ENCODE measurements at regions not wholly inside any gene's neighbourhood (a gene's known extent, or its start where the extent isn't known, plus 50 kb on each side); places are given as distances from the start of the nearest gene placed in this dataset.

DNA sequence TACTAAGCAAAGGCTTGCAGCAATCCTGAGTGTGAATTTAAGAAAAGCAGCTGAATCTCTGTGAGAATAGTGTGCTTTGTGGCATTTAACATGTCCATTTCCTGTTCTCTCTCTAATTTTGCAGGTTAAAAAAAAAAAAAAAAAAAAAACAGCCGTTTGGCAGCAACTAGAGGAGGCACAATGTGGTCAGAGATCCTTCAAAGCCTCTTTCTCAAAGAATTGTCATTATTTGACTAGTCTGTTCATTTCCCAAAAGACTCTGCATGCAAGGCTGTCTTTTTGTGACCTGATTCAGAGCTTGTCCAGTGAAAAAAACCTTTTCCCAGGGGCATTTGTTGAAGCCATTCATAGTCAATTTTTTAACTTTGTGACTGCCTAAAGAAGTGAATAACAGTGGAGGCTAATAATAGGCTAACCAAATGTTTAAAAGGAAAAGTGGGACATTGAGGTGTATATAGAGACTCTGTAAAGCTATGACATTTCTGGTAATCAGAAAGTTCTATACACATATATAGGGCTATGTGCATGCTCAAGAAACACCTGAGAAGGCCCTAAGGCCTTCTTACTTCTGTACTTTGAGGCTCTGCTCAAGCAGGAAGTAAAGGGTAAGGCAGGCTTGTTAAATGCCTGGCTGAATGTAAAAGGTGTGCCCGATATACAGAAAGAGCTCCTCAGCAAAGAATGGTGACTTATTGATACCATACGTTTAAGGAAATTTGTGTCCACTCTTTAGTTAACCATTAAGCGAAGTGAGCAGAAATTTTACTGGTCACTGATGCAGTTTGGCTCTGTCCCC, 289.6 kb upstream of the RAB6C start:
- no peak for DNase-seq (ENCODE audit: low read depth)
- H3K4me3 ChIP-seq (ENCODE audit: low read length), result no peak overlapping the region
- TF ChIP-seq, protein P1, sequence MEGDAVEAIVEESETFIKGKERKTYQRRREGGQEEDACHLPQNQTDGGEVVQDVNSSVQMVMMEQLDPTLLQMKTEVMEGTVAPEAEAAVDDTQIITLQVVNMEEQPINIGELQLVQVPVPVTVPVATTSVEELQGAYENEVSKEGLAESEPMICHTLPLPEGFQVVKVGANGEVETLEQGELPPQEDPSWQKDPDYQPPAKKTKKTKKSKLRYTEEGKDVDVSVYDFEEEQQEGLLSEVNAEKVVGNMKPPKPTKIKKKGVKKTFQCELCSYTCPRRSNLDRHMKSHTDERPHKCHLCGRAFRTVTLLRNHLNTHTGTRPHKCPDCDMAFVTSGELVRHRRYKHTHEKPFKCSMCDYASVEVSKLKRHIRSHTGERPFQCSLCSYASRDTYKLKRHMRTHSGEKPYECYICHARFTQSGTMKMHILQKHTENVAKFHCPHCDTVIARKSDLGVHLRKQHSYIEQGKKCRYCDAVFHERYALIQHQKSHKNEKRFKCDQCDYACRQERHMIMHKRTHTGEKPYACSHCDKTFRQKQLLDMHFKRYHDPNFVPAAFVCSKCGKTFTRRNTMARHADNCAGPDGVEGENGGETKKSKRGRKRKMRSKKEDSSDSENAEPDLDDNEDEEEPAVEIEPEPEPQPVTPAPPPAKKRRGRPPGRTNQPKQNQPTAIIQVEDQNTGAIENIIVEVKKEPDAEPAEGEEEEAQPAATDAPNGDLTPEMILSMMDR (conservative IDR thresholded peaks at IDR 0.05; ENCODE audit: low read depth, low read length), result no peak

DNA sequence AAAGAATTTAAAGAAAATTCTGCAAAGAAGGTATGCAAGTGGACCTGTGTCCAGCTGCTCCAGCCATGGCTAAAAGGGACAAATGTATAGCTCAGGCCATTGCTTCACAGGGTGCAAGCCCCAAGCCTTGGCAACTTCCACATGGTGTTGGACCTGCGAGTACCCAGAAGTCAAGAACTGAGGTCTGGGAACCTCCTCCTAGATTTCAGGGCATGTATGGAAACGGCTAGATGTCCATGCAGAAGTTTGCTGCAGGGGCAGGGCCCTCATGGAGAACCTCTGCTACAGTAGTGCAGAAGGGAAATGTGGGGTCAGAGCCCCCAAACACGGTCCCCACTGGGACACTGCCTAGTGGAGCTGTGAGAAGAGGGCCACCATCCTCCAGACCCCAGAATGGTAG, 284.0 kb upstream of the RAB6C start:
- TF ChIP-seq, protein P1 (conservative IDR thresholded peaks at IDR 0.05; ENCODE audit: low read depth, low read length), result no peak
- H3K4me3 ChIP-seq (ENCODE audit: low read length), result no peak overlapping the region
- no peak for DNase-seq (ENCODE audit: low read depth)

DNA sequence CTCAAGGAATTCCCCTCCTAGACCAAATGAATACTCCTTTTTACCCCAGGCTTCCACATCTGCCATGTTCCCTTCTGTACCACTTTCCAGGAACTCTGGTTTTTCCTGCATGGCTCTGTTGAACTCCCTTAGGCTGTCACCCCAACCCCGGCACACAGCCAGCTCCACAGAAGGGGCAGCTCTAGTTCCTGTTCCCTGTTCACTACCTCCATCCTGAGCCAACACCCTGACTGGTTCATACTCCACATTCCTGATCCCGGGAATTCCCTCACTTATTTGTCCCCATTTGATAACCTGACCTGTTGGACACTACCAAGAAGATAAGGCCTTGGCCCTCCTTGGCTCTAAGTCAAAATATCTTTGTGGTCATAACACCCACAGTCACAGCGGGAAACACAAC, 280.9 kb upstream of the RAB6C start:
- H3K4me3 ChIP-seq (ENCODE audit: low read length), result no peak overlapping the region
- TF ChIP-seq, protein P1 (conservative IDR thresholded peaks at IDR 0.05; ENCODE audit: low read depth, low read length), result no peak
- no peak for DNase-seq (ENCODE audit: low read depth)

DNA sequence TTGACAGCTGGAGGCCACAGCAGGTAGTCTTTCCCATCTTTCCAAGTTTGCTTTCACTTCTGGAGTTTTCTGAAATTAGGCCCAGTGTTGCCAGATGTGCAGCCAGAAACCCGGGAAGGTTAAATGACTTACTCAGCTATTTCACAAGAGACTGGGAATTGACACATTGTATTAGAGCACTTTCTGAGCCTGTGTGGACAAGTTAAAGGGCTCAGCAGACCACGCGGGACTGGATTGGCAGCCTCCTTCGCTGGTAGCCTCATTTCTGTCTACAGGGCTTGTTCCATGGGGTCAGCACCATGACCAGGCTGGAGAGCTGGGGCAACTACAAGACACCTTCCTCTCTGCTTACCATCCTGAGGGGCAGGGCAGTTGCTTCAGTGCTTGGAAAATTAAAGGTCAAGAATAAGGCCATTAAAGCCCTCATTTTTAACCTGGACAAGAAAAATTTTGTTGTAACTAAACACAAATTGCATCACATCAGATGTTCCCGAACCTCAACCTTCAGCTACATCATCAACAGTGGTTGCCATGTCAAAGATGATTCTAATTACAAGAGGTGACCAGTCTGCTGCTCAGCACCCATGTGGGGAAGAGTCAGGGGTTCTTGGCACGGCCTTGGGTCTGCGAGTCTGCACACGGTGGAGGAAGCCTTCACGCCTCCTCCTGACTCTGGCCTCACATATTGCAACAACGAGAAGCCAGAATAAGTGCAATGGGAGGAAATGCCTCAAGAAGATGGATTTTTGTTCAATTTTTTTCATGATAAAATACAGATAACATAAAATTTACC, 279.5 kb upstream of the RAB6C start:
- DNase-seq (ENCODE audit: low read depth), result no peak
- H3K4me3 ChIP-seq (ENCODE audit: low read length), result no peak overlapping the region
- TF ChIP-seq, protein P1 (conservative IDR thresholded peaks at IDR 0.05; ENCODE audit: low read depth, low read length), result no peak

DNA sequence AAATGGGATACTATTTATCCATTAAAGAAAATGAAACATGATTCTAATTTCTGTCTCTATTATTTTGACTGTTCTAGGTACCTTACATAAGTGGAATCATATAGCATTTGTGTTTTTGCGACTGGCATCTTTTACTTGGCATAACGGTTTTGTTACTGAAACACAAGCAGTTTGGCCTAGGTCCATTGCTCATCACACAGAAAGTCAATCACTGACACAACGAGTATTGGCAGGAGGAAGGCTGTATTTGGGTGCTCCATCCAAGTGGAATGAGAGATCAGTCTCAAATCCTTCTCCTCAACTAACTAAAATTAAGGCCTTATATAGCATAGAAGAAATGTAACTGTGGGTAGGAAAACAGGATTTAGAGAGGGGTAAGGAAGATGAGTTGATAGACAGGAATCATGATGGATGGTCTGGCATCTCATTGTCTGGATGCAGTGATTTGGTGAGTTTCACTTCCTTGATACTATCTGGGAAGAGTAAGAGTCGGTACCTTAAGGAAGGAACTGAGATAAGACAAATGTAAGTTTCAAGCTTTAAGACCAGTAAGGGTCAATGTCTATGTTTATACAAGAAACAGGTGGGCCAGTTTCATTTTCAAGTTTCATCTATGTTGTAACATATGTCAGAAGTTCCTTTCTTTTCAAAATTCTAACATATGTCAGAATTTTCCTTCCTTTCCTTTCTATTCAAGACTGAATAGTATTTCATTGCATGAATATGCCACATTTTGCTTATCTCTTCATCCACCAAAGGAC, 276.9 kb upstream of the RAB6C start:
- no peak for DNase-seq (ENCODE audit: low read depth)
- TF ChIP-seq, protein P1 (conservative IDR thresholded peaks at IDR 0.05; ENCODE audit: low read depth, low read length), result no peak

DNA sequence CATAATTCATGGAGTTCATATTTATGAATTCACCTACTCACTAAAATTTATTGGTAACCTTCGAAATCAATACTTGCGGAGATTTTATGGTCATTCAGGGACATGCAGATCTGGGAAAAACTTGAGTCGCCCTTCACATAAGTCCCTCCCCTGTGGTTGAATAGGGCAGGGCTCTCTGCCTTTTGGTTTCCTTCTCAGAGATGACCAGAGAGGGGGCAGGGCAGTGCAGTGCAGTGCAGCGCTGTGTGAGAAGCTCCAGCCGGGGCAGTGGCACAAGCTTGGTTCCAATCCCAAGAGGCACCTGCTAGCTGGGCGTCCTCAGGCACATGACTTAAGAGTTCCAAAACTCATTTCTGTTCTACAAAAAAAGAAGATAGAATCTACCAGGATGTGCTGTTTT, 274.4 kb upstream of the RAB6C start:
- TF ChIP-seq, protein P1 (conservative IDR thresholded peaks at IDR 0.05; ENCODE audit: low read depth, low read length), result no peak
- DNase-seq (ENCODE audit: low read depth), result no peak
- H3K4me3 ChIP-seq (ENCODE audit: low read length), result no peak overlapping the region

More for the DNA sequence above, 276.9 kb upstream of the RAB6C start:
- H3K4me3 ChIP-seq (ENCODE audit: low read length), result no peak overlapping the region

All from retinal pigment epithelial cell (primary cell).